Endothelial cell of umbilical vein (primary cell): ENCODE measurements at regions not wholly inside any gene's neighbourhood (a gene's known extent, or its start where the extent isn't known, plus 50 kb on each side); places are given as distances from the start of the nearest gene placed in this dataset.

Experiments
- FOS ChIP-seq: IDR thresholded peaks from 2 replicates; pipeline ENCODE4 v1.6.1; 2011; ENCODE audit warnings: mild to moderate bottlenecking, low read length, moderate library complexity, borderline replicate concordance; ENCODE audit not compliant: insufficient read depth
- JUN ChIP-seq: IDR thresholded peaks from 2 replicates; pipeline ENCODE4 v1.6.1; 2011; ENCODE audit warnings: borderline replicate concordance, low read depth; ENCODE audit not compliant: insufficient read length, insufficient read depth
- POLR2A ChIP-seq: IDR thresholded peaks from 2 replicates; pipeline ENCODE4 v1.6.1; 2012; ENCODE audit warnings: low read depth, mild to moderate bottlenecking, control low read depth, low read length
- POLR2AphosphoS5 ChIP-seq: IDR thresholded peaks from 2 replicates; pipeline ENCODE4 v1.6.1; 2012; ENCODE audit warnings: low read depth, mild to moderate bottlenecking, control low read depth, low read length, moderate library complexity; ENCODE audit not compliant: insufficient read depth
- TF ChIP-seq, protein P1 (sequence below), 2 donors: IDR thresholded peaks; 1 replicate in 1 of 2; 2 replicates in 1 of 2; pipeline ENCODE4 v1.5.1; 2011; ENCODE audit warnings: low read length in 2 of 2, mild to moderate bottlenecking in 2 of 2, moderate library complexity in 2 of 2, control low read depth in 1 of 2, inconsistent platforms in 1 of 2, low read depth in 1 of 2; ENCODE audit not compliant: insufficient read depth in 1 of 2; ENCODE audit errors: extremely low read depth in 1 of 2
- TF ChIP-seq, protein P2 (sequence below): IDR thresholded peaks from 2 replicates; pipeline ENCODE4 v1.6.1; 2011; ENCODE audit not compliant: insufficient read depth, insufficient read length

DNA sequence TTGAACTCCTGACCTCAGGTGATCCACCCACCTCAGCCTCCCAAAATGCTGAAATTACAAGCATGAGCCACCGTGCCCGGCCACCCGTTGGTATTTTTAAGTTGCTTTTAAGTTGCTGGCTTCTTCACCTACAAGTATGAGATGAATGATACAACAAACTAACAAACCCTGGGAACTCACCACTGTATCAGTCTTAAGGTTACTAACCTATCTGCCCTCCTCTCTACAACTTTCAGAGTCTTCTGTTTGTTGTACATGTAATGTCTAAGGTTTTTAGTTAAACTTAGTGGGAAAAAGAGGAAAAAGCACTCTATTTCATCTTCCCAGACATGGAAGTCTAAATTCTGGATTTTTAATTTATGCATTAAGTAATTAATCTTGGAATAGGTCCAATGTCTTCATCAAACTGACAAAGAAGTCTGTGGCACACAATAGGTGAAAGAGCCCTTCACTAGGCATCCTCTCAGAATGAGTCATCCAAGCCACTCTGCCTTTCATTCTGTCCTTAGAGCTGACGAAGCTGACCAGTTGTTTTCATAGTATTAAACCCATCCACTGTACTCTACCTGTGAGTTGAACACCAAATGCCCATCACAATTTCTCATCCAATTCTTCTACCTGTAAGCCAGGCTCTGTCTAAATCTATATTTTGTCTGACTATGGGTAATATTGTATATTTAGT, 936.1 kb downstream of the TUSC7 start:
- TF ChIP-seq POLR2AphosphoS5 (no peak), JUN (no peak), POLR2A (no peak), FOS (peak; percentile 70)
- TF ChIP-seq, protein P1, sequence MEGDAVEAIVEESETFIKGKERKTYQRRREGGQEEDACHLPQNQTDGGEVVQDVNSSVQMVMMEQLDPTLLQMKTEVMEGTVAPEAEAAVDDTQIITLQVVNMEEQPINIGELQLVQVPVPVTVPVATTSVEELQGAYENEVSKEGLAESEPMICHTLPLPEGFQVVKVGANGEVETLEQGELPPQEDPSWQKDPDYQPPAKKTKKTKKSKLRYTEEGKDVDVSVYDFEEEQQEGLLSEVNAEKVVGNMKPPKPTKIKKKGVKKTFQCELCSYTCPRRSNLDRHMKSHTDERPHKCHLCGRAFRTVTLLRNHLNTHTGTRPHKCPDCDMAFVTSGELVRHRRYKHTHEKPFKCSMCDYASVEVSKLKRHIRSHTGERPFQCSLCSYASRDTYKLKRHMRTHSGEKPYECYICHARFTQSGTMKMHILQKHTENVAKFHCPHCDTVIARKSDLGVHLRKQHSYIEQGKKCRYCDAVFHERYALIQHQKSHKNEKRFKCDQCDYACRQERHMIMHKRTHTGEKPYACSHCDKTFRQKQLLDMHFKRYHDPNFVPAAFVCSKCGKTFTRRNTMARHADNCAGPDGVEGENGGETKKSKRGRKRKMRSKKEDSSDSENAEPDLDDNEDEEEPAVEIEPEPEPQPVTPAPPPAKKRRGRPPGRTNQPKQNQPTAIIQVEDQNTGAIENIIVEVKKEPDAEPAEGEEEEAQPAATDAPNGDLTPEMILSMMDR (IDR thresholded peaks at IDR 0.05; ENCODE audit: extremely low read depth in 1 of 2, insufficient read depth in 1 of 2, low read depth in 1 of 2, low read length in 2 of 2), result no peak
- TF ChIP-seq, protein P2, sequence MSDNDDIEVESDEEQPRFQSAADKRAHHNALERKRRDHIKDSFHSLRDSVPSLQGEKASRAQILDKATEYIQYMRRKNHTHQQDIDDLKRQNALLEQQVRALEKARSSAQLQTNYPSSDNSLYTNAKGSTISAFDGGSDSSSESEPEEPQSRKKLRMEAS, result no peak
